NCI-H460 (cell line): ENCODE measurements at regions not wholly inside any gene's neighbourhood (a gene's known extent, or its start where the extent isn't known, plus 50 kb on each side); places are given as distances from the start of the nearest gene placed in this dataset.
"Not testable (repeated sequence)": the region's sequence is repeated elsewhere in the genome, so short reads cannot be mapped to it uniquely, and the experiment has no call there.

Source experiments
- DNase-seq: peaks from one replicate; pipeline ENCODE4 v3.0.0-alpha.2; 2016; ENCODE audit warnings: low read depth; ENCODE audit errors: extremely low read depth

DNA sequence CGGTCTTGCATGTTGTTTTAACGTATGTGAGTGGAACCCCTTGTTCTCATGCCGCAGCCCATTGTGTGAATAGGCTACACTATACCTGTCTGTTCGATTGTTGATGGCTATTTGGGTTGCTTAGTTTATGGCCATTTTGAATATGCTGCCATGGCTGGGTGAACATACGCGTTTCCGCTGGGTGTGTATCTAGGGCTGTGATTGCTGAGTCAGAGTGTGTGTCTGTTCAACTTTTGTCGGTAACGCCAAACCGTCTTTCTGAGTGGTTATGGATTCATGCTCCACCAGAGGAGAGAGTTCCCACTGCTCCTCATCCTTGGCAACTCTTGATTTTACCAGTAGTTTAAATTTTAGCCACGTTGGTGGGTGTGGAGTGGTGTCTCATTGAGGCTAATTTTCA lies 77.0 kb downstream of the METRNL start:
- no peak for DNase-seq

GRCh38 chr17:83159204-83160049 lies 80.0 kb downstream of the METRNL start:
- no peak for DNase-seq

DNA sequence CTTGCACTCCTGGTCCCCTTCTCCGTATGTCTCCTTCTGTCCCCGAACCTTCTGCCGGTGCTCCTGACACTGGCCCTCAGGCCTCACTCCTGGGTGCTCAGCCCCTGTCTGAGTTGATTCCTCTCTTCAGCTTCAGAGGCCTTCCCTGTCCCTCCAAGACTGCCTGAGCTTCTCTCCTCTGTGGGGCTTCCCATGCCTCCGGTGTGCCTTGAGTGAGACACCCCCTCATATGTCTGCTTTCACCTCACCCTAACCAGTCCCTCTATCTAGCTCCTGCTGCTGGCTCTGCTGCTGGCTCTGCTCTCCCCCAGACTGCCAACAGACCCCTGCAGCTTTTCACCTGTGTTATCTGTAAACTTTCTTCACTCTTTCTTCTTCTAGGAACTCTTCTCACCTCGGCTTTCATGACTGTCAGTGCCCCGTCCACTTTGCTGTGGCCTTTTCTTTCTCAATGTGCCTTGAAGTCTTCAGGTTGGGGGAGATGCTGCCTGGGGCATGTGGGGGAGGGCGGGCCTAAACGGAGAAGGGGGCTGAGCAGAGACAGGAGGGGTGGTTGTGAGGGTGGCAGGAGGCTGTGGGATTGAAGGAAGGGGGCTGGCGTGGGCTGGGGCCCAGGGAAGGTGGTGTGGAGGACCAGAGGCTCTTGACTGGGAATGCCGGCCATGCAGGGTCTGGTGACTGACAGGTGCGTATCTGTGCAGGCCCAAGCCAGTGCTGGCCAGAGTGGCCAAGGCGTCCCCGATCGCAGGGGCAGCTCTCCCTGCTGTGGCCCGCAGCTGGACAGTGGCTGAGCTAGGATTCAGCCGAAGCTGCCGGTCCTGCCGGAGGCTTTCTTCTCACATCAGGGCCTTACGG lies 81.3 kb downstream of the METRNL start:
- no peak for DNase-seq

- DNase-seq, result no peak
Measured at GRCh38 chr17:83161298-83162034, 82.1 kb downstream of the METRNL start.

- no peak for DNase-seq
Measured at GRCh38 chr17:83162035-83162745, 82.8 kb downstream of the METRNL start.

DNA sequence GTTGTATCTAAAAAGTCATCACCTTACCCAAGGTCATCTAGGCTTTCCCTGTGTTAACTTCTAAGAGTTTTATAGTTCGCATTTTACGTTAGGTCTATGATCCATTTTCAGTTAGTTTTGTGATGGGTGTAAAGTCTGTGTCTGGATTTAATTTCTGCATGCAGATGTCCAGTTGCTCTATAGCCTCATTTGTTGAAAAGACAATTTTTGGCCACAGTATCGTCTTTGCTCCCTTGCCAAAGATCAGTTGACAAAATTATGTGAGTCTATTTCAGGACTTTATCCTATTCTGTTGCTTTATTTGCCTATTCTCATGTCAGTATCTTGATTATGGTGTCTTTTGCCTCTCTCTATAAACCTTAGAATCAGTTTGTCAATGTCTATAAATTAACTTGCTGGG lies 85.1 kb downstream of the METRNL start:
- DNase-seq, result no peak

DNA sequence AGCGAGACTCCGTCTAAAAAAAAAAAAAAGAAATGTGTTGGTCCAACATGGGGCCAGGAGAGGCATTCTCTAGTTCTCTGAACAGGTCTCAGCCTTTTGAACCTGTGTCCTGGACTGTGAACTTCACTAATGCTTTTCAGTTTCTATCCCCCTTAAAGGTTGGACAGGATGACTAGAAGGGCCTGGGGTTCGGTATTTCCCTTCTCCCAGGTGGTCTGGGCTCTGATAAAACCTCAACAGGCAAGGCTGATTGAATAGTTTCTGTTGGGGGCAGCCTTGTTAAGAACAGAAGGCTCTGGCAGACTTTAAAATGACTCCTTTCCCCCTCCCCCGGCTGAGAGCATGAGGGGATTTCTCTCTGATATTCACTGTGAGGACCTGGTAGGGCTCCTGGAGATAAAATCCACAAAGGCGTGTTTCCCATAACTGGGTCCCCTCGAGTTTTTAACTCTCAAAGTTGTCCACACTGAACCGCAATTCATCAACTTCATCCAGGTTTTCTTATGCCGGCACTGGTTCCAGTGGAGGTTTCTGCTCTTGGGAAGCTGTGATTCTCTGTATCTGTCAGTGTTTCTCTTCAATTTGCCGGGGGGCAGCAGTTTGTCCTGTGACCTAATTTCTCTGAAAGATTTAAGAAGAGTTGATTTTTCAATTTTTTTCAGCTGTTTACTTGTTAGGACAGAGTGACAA lies 91.3 kb downstream of the METRNL start:
- DNase-seq, result no peak

DNA sequence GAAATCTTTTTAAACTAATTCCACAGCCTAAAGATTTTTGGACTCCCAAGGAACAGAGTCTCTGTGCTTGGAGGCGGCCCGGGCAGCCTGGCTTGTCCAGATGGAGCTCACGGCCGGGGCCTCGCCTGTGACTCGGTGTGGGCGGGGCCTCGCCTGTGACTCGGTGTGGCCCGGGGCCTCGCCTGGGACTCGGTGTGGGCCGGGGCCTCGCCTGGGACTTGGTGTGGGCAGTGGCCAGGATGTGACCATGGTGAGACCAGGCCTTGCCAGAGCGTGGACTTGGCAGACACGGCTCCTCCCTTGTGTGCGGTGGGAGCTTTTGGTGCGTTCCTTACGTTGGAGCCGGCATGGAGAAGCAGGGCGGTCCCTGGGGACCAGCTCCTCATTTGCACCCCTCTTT lies 92.3 kb downstream of the METRNL start:
- no peak for DNase-seq

DNA sequence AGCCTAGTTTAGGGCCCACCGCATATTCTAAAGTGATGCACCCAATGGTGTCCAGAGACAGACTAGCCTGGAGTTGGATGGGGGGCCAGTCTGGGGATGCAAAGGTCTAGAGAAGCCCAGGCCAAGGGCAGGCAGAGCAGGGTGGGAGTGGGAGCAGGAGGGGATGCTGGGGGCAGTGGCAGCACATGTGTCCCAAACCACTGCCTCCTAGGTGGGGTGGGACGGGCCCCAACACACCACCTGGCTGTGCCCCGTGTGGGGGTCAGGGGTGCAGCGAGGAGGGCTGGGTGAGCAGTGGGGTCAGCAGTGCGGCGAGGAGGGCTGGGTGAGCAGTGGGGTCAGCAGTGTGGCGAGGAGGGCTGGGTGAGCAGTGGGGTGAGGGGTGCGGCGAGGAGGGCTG lies 92.7 kb downstream of the METRNL start:
- not testable (repeated sequence) for DNase-seq

DNA sequence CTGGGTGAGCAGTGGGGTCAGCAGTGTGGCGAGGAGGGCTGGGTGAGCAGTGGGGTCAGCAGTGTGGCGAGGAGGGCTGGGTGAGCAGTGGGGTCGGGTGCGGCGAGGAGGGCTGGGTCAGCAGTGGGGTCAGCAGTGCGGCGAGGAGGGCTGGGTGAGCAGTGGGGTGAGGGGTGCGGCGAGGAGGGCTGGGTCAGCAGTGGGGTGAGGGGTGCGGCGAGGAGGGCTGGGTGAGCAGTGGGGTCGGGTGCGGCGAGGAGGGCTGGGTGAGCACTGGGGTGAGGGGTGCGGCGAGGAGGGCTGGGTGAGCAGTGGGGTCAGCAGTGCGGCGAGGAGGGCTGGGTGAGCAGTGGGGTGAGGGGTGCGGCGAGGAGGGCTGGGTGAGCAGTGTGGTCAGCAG lies 93.2 kb downstream of the METRNL start:
- DNase-seq, result not testable (repeated sequence)

DNA sequence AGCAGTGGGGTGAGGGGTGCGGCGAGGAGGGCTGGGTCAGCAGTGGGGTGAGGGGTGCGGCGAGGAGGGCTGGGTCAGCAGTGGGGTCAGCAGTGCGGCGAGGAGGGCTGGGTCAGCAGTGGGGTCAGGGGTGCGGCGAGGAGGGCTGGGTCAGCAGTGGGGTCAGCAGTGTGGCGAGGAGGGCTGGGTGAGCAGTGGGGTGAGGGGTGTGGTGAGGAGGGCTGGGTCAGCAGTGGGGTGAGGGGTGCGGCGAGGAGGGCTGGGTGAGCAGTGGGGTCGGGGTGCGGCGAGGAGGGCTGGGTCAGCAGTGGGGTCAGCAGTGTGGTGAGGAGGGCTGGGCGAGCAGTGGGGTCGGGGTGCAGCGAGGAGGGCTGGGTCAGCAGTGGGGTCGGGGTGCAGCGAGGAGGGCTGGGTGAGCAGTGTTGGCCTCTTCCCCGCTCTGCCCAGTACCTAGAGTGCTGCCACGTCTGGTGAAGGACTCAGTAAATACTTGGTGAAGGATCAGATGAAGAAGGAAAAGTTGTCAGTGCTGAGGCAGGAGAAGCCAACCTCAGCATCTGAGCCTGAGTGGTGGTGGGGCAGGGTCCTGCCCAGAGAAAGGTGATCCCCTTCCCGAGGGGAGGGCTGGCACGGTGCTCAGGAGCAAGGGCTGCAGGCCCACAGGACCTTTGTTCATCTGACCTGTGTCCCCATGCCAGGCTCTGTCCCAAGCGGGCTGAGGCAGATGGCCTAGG lies 93.9 kb downstream of the METRNL start:
- not testable (repeated sequence) for DNase-seq

DNA sequence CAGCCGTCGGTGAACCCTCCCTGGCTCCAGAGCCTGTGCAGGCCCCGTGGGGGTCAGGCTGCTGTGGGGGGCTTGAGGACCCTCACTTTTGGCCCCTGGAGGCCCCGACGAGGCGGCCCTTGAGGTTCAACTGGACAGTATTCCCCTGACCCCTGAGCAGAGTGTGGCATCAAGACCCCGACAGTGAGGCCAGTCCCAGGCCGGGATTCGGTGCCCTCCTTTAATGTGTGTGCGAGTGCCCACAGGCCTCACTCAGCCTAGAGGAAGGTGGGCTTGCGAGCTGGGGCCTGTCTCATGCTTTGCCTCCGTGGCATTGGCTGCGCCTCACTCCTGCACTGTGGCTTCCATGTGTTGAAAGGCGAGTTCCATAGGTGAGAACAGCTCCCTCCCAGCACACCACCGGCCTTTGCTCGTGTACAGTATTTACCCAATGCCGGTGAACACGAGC lies 94.5 kb downstream of the METRNL start:
- DNase-seq, result no peak

GRCh38 chr17:83174362-83175118 lies 95.1 kb downstream of the METRNL start:
- DNase-seq, result no peak

DNA sequence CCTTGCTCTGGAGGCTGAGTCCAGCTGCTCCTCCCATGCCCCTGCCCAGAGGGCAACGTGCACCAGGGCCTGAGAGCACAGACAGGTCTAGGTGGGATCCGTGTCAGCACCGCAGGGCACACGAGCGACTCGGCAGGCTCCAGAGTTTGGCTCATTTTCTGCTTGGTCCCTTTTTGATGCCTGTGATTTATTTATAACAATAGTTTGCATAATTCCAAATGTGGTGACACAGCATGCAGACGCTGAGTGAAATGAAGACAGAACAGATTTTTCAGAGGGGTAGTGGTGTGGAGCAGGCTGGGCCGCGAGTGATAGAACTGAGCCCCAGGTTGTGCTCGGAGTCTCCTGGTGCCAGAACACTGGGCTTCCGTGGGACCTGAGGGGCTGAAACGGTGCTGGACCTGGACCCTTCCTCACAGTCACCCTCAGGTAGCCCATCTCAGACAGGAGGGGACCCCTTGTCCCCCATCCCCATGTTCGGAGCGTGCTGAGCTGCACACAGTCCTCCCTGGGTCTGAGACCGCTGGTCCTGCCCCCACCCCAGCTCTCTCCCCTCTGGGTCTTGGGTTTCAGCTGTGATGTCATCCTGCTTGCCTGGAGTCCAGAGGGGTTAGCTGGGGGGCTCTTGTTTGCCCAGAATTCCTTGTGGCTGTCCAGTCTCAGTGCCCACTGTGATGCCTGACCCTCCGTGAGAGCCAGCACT lies 95.9 kb downstream of the METRNL start:
- DNase-seq, result no peak

DNA sequence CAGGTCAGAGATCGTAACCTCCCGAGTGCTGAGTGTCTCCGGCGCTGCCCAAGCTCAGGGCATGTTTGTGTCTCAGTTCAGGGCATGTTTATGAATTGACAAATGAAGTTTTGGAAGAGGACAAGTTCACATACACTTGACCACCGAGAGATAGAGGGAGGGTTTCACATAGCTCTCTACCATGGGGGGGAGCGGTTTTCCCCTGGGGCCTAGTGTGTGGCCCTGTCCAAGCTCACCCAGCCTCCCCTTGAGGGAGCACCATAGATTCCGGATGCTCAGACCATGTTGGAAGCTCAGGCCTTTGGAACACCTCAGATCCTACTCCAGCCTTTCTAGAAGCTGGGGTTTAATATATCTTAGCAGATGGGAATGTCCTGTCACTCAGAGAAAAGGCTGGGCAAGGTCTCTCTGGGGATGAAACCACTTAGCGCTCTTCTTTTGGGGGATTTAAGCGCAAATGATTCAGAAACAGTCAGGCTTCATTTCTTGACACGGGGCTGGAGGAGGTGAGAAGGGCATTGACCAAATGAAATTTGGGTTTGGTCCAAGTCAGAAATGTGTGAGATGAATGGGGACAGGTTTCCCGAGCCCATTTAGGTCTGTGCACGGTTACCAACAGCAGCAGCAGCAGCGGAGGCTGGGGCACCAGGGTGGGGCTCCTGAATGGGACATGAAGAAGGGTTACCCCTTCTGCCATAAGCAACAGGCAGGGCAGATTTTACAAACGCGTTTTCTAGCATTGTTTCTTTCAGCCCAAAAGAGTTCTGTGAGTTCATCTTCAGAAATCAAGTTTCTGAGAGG lies 96.6 kb downstream of the METRNL start:
- no peak for DNase-seq

DNA sequence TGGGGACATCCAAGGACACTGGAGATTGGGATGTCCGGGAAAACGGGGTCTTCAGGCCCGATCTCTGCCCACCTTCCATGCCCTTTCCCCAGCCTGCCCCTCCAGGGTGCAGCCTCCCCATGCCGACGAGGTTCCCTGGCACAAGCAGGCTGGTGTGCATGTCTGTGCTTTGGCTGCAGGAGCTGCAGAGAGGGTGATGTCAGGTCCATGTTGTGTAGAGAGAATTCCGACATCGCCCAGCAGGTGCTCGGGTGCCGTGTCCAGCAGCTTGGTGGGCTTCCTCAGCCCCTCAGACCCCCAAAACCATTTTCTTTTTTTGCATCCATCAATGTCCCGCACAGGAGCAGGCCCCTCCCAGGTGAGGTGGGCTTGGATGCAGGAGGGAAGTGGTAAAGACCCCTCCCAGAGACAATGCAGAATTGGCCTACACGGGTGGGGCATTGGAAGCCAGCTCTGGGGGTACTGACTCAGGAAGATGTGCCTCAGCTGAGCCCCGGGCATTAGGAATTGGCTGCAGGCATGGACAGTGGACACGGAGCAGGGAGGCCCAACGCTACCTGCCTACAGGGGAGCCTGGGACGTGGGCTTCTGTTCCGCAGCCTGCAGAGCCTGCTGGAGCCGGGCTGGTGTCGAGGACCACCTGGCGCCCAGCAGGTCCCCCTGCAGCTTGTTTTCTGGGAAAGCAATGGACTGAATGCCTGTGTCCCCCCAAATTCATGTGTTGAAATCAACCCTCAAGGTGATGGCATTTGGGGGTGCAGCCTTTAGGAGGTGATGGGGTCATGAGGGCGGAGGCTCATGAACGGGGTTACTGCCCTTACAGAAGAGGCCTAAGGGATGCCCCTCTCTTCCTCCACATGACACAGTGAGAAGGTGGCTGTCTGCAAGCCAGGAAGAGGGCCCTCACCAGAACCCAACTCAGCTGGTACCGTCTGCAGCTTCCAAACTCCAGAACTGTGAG lies 97.5 kb downstream of the METRNL start:
- no peak for DNase-seq
